OCI-LY7 (cell line): ENCODE measurements at regions not wholly inside any gene's neighbourhood (a gene's known extent, or its start where the extent isn't known, plus 50 kb on each side); places are given as distances from the start of the nearest gene placed in this dataset.

Experiments
- BruUV-seq: library from RNA; stranded (reverse); fragments of 400-500 nt; replicated peaks from 2 replicates; lab custom pipeline; 2021; lab: Mats Ljungman, UMichigan
- CTCF ChIA-PET: fragments of 300-600 bp; sonication (Branson Sonifier 250); formaldehyde crosslinking; loops from one replicate; lab custom pipeline; 2022; ENCODE audit warnings: antibody characterized with exemption; ENCODE audit not compliant: unreplicated experiment; lab: Charles Lee
- POLR2A ChIA-PET: fragments of 300-600 bp; sonication (Branson Sonifier 250); formaldehyde crosslinking; loops from one replicate; lab custom pipeline; 2022; ENCODE audit warnings: antibody characterized with exemption; lab: Charles Lee
- DNase-seq: peaks from one replicate; pipeline ENCODE4 v3.0.0-alpha.2; 2015; ENCODE audit warnings: low spot score
- H2AFZ ChIP-seq: fragments of 200-600 bp; sonication (generic), shearing (Covaris generic); 2 replicates; pipeline ENCODE4 v1.6.1; 2014; ENCODE audit warnings: mild to moderate bottlenecking, antibody characterized with exemption, low read length, moderate library complexity
- H3K27ac ChIP-seq: fragments of 200-600 bp; sonication (generic); 2 replicates; pipeline ENCODE4 v1.5.1; 2014; ENCODE audit warnings: mixed run types, low read depth, mild to moderate bottlenecking, moderate library complexity, low read length, inconsistent platforms; ENCODE audit not compliant: poor library complexity, severe bottlenecking
- H3K36me3 ChIP-seq: fragments of 200-600 bp; sonication (generic); 2 replicates; pipeline ENCODE4 v1.6.1; 2014; ENCODE audit warnings: mild to moderate bottlenecking, antibody characterized with exemption, low read length, moderate library complexity, mixed read lengths; ENCODE audit not compliant: insufficient read depth
- H3K4me1 ChIP-seq: fragments of 200-600 bp; sonication (generic); 2 replicates; pipeline ENCODE4 v1.5.1; 2014; ENCODE audit warnings: mild to moderate bottlenecking, low read length; ENCODE audit not compliant: insufficient read depth, poor library complexity, severe bottlenecking
- H3K4me2 ChIP-seq: fragments of 200-600 bp; sonication (generic); 2 replicates; pipeline ENCODE4 v1.6.1; 2014; ENCODE audit warnings: mild to moderate bottlenecking, low read length
- H3K4me3 ChIP-seq: fragments of 200-600 bp; sonication (generic); 2 replicates; pipeline ENCODE4 v1.5.1; 2014; ENCODE audit warnings: mild to moderate bottlenecking, low read depth, low read length; ENCODE audit not compliant: poor library complexity, severe bottlenecking
- H3K79me2 ChIP-seq: fragments of 200-600 bp; sonication (generic); 2 replicates; pipeline ENCODE4 v1.6.1; 2016; ENCODE audit warnings: low read depth, mild to moderate bottlenecking, low read length, moderate library complexity, mixed read lengths; ENCODE audit not compliant: insufficient read depth
- H3K9me2 ChIP-seq: fragments of 200-600 bp; sonication (generic); 2 replicates; pipeline ENCODE4 v1.6.1; 2016; ENCODE audit warnings: mild to moderate bottlenecking, low read length, mixed read lengths; ENCODE audit not compliant: insufficient read depth
- H3K9me3 ChIP-seq: fragments of 200-600 bp; sonication (generic); 2 replicates; pipeline ENCODE4 v1.6.1; 2014; ENCODE audit warnings: mild to moderate bottlenecking, mixed run types, low read length, mixed read lengths
- H4K20me1 ChIP-seq: fragments of 200-600 bp; sonication (generic); 2 replicates; pipeline ENCODE4 v1.6.1; 2014; ENCODE audit warnings: mild to moderate bottlenecking, antibody characterized with exemption, low read length, moderate library complexity, mixed read lengths; ENCODE audit not compliant: insufficient read depth
- CTCF ChIP-seq: fragments of 200-600 bp; sonication (generic); conservative IDR thresholded peaks from 2 replicates; pipeline ENCODE4 v1.5.1; 2014; ENCODE audit warnings: mild to moderate bottlenecking, antibody characterized with exemption, low read length, moderate library complexity, mixed read lengths
- EZH2phosphoT487 ChIP-seq: fragments of 200-600 bp; sonication (generic); IDR thresholded peaks from 2 replicates; pipeline ENCODE4 v1.6.1; 2018; ENCODE audit warnings: low read depth, borderline replicate concordance, mild to moderate bottlenecking, mixed run types, antibody characterized with exemption, low read length, moderate library complexity, mixed read lengths
- intact Hi-C: fragments of 100-400 bp; cut with micrococcal nuclease; formaldehyde crosslinking; loops from one replicate; pipeline ENCODE4 v1.10.0; 2022; ENCODE audit not compliant: unreplicated experiment

- BruUV-seq, result no TSS peak
- H3K27ac ChIP-seq, result no peak overlapping the region
- POLR2A ChIA-PET, result no interaction called here
- H2AFZ ChIP-seq, result no peak overlapping the region
- H3K4me3 ChIP-seq, result no peak overlapping the region
- no peak for TF ChIP-seq EZH2phosphoT487
- TF ChIP-seq CTCF, result no peak
- H3K36me3 ChIP-seq, result no peaks in the 10 kb centered on the region
- H3K9me3 ChIP-seq, result no peaks in the 10 kb centered on the region
- no peaks in the 10 kb centered on the region for H3K4me1 ChIP-seq
- no peaks in the 10 kb centered on the region for H4K20me1 ChIP-seq
- H3K4me2 ChIP-seq, result no peak overlapping the region
- intact Hi-C loops, result no loop called here
- CTCF ChIA-PET, result no interaction called here
- no peaks in the 10 kb centered on the region for H3K79me2 ChIP-seq
- no peaks in the 10 kb centered on the region for H3K9me2 ChIP-seq
- DNase-seq, result no peak
These were observed 154.9 kb downstream of the KIF26A start for GRCh38 chr14:104293231-104293841.

- TF ChIP-seq EZH2phosphoT487, result no peak
- peak; percentile 66 for TF ChIP-seq CTCF
- no peak overlapping the region for H3K4me2 ChIP-seq
- no peaks in the 10 kb centered on the region for H3K79me2 ChIP-seq
- no peak overlapping the region for H3K27ac ChIP-seq
- H3K9me2 ChIP-seq, result no peaks in the 10 kb centered on the region
- ChIA-PET CTCF (no interaction called here), POLR2A (no interaction called here)
- H3K4me1 ChIP-seq, result no peaks in the 10 kb centered on the region
- BruUV-seq, result no TSS peak
- no peak overlapping the region for H3K4me3 ChIP-seq
- H4K20me1 ChIP-seq, result no peaks in the 10 kb centered on the region
- H2AFZ ChIP-seq, result no peak overlapping the region
- DNase-seq, result peak; percentile 23
- no peaks in the 10 kb centered on the region for H3K36me3 ChIP-seq
- H3K9me3 ChIP-seq, result no peaks in the 10 kb centered on the region
- intact Hi-C loops, result no loop called here
These were observed 155.7 kb downstream of the KIF26A start for GRCh38 chr14:104293851-104294627.

- POLR2A ChIA-PET, result no interaction called here
- Histone ChIP-seq H3K4me3 (no peak overlapping the region), H3K4me2 (no peak overlapping the region), H3K27ac (no peak overlapping the region), H3K9me2 (no peaks in the 10 kb centered on the region), H4K20me1 (no peaks in the 10 kb centered on the region), H3K36me3 (no peaks in the 10 kb centered on the region), H3K79me2 (no peaks in the 10 kb centered on the region), H3K4me1 (no peaks in the 10 kb centered on the region), H2AFZ (no peak overlapping the region), H3K9me3 (no peaks in the 10 kb centered on the region)
- intact Hi-C loops, result no loop called here
- CTCF ChIA-PET, result no interaction called here
- no peak for DNase-seq
- no peak for TF ChIP-seq CTCF
- TF ChIP-seq EZH2phosphoT487, result no peak
- no TSS peak for BruUV-seq
These were observed 156.2 kb downstream of the KIF26A start for GRCh38 chr14:104294628-104294982.
